NCI-H187 treated with DMSO at 0.1 percent for 48 hours (cell line): ENCODE measurements at regions not wholly inside any gene's neighbourhood (a gene's known extent, or its start where the extent isn't known, plus 50 kb on each side); places are given as distances from the start of the nearest gene placed in this dataset.

ENCODE experiments used
- DNase-seq: peaks from one replicate; lab custom pipeline; 2025; lab: John Stamatoyannopoulos, UW

GRCh38 chr6:14716499-14717146, 529.2 kb upstream of the JARID2 start:
- DNase-seq: no peak

GRCh38 chr6:14717307-14717706, 528.6 kb upstream of the JARID2 start:
- DNase-seq: no peak

- DNase-seq: no peak
These were observed 527.0 kb upstream of the JARID2 start for GRCh38 chr6:14718861-14719260.

GRCh38 chr6:14719270-14719669, 526.6 kb upstream of the JARID2 start:
- DNase-seq: no peak

- DNase-seq: no peak
These were observed 525.3 kb upstream of the JARID2 start for GRCh38 chr6:14720411-14721102.

GRCh38 chr6:14721103-14721758, 524.6 kb upstream of the JARID2 start:
- no peak for DNase-seq

- no peak for DNase-seq
These were observed 523.8 kb upstream of the JARID2 start for GRCh38 chr6:14722001-14722562.

- DNase-seq: no peak
These were observed 523.2 kb upstream of the JARID2 start for GRCh38 chr6:14722704-14723103.

GRCh38 chr6:14723535-14724086, 522.3 kb upstream of the JARID2 start:
- DNase-seq: no peak

GRCh38 chr6:14724549-14724948, 521.3 kb upstream of the JARID2 start:
- no peak for DNase-seq

GRCh38 chr6:14726816-14727493, 518.9 kb upstream of the JARID2 start:
- DNase-seq: no peak

GRCh38 chr6:14727494-14728395, 518.1 kb upstream of the JARID2 start:
- DNase-seq: no peak

GRCh38 chr6:14728396-14729024, 517.4 kb upstream of the JARID2 start:
- no peak for DNase-seq

- DNase-seq: no peak
These were observed 516.6 kb upstream of the JARID2 start for GRCh38 chr6:14729129-14729871.

- no peak for DNase-seq
These were observed 515.2 kb upstream of the JARID2 start for GRCh38 chr6:14730654-14731053.

GRCh38 chr6:14731611-14732010, 514.3 kb upstream of the JARID2 start:
- no peak for DNase-seq

- DNase-seq: no peak
These were observed 513.5 kb upstream of the JARID2 start for GRCh38 chr6:14732226-14732843.

GRCh38 chr6:14732844-14733757, 512.8 kb upstream of the JARID2 start:
- DNase-seq: no peak
